ENCODE measurements at regions not wholly inside any gene's neighbourhood (a gene's known extent, or its start where the extent isn't known, plus 50 kb on each side); places are given as distances from the start of the nearest gene placed in this dataset.

DNA sequence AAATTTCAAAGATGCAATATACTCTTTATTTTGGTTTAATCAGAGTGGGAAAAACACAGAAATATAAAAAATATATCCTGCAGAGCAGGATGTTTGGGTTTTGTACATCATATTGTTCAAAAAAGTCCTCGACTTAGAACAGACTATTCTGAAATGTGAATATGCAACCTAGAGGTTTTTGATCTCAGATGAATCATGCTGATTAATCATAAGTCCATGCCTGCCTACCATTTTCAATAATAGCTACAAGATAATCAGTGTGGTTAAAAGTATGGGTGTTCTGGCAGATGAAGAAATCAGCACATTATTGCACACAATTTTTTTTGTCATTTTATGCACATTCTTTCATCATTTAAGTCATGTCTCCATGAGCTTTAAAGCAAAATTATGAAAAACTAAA is 1261.0 kb upstream of the NXPH2 start:
- no peak for DNase-seq
- Mint-ChIP-seq H3K27ac (no peak overlapping the region), H3K36me3 (ENCODE audit: low read depth) (no peaks in the 10 kb centered on the region), H3K9me3 (peaks cover 18% of the 10 kb centered on the region), H3K4me1 (ENCODE audit: low read depth) (no peaks in the 10 kb centered on the region), H3K4me3 (no peak overlapping the region), H3K27me3 (ENCODE audit: low read depth) (no peaks in the 10 kb centered on the region)
- intact Hi-C loops (cut with micrococcal nuclease), result no loop called here
- CTCF ChIA-PET, result no interaction called here

DNA sequence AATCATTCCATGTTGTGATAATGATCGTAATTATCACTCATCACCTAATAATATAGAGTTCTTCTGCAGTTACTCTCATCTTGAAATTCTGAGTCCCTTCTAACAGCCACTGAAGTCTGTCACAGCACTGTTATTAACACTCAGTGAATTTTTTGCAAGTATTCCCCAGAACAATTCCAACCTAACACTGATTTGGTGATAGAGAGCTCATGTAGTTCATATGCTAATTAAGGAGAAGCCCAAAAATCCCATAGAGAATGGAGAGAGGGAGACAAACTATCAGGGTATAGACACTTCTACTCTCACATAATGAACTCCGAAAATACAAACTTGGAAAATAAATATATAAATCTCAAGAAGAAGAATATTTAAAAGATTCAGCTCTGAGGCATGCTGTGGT is 1253.4 kb upstream of the NXPH2 start:
- Mint-ChIP-seq H3K27me3 (ENCODE audit: low read depth) (no peaks in the 10 kb centered on the region), H3K9me3 (peaks cover 10% of the 10 kb centered on the region), H3K36me3 (ENCODE audit: low read depth) (no peaks in the 10 kb centered on the region), H3K27ac (no peak overlapping the region), H3K4me1 (ENCODE audit: low read depth) (no peaks in the 10 kb centered on the region), H3K4me3 (no peak overlapping the region)
- intact Hi-C loops (cut with micrococcal nuclease), result no loop called here
- no peak for DNase-seq
- CTCF ChIA-PET, result interaction anchor here (0.8 kb wide), 1 partner anchor 127 kb away, joined by 6 read pairs; no protein-coding TSS in a partner anchor

DNA sequence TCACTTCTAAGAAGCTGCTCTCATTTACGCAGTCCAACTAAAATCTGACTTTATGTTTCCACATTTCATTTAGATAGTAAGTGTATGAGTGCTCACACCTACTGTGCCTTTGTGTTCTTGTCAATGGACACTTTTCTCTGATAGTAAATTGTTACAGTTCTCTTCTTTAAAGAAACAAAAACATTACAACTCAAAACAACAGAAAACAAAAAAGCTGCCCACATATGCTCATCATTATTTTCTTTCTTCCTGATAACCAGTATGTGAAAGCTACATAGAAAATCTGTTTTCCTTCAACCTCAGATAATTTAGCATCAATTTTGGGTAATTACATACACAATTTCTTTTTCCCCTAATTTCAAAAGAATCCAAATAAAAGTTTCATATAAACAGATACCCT is 1247.8 kb upstream of the NXPH2 start:
- Mint-ChIP-seq H3K4me3 (no peak overlapping the region), H3K36me3 (ENCODE audit: low read depth) (no peaks in the 10 kb centered on the region), H3K27ac (no peak overlapping the region), H3K27me3 (ENCODE audit: low read depth) (no peaks in the 10 kb centered on the region), H3K4me1 (ENCODE audit: low read depth) (no peaks in the 10 kb centered on the region), H3K9me3 (peaks cover 5% of the 10 kb centered on the region)
- DNase-seq, result no peak
- intact Hi-C loops (cut with micrococcal nuclease), result no loop called here
- CTCF ChIA-PET, result no interaction called here

DNA sequence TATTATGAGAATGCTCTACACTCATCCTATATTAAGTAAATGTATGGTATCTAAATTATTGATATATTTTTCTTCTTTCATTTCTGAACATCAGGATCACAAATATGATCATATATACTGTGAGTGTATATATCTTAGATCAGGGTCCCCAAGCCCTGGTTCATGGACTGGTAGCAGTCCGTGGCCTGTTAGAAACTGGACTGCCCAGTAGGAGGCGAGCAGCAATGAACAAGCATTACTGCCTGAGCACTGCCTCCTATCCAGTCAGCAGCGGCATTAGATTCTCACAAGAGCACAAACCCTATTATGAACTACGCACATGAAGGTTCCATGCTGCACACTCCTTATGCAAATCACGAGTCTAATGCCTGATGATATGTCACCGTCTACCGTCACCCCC is 1247.1 kb upstream of the NXPH2 start:
- no peak overlapping the region for H3K27ac Mint-ChIP-seq
- CTCF ChIA-PET, result no interaction called here
- no peaks in the 10 kb centered on the region for H3K27me3 Mint-ChIP-seq (ENCODE audit: low read depth)
- no peaks in the 10 kb centered on the region for H3K4me1 Mint-ChIP-seq (ENCODE audit: low read depth)
- no peaks in the 10 kb centered on the region for H3K36me3 Mint-ChIP-seq (ENCODE audit: low read depth)
- no peak overlapping the region for H3K4me3 Mint-ChIP-seq
- H3K9me3 Mint-ChIP-seq, result peaks cover 5% of the 10 kb centered on the region
- DNase-seq, result no peak
- intact Hi-C loops (cut with micrococcal nuclease), result no loop called here

DNA sequence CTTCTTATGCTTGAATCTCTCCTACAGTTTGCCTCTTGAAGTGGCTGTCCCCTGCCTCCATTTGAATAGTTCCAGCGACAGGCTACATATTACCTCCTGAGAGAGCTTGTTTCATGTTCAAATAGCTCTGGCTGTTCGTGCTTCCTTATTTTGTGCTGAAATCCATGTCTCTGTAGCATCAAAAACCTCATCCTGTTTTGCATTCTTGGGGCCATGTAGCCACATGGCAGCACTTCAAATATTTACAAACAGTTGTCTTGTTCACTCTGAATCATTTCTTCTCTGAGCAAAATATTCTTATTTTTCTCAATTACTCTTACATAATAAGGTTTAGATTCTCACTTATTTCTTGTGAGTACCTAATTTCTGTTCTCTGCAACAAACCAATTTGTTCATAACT is 1243.1 kb upstream of the NXPH2 start:
- DNase-seq, result no peak
- CTCF ChIA-PET, result no interaction called here
- H3K4me3 Mint-ChIP-seq, result no peak overlapping the region
- H3K4me1 Mint-ChIP-seq (ENCODE audit: low read depth), result no peaks in the 10 kb centered on the region
- no peaks in the 10 kb centered on the region for H3K36me3 Mint-ChIP-seq (ENCODE audit: low read depth)
- intact Hi-C loops (cut with micrococcal nuclease), result no loop called here
- H3K27ac Mint-ChIP-seq, result no peak overlapping the region
- no peaks in the 10 kb centered on the region for H3K9me3 Mint-ChIP-seq
- H3K27me3 Mint-ChIP-seq (ENCODE audit: low read depth), result no peaks in the 10 kb centered on the region

DNA sequence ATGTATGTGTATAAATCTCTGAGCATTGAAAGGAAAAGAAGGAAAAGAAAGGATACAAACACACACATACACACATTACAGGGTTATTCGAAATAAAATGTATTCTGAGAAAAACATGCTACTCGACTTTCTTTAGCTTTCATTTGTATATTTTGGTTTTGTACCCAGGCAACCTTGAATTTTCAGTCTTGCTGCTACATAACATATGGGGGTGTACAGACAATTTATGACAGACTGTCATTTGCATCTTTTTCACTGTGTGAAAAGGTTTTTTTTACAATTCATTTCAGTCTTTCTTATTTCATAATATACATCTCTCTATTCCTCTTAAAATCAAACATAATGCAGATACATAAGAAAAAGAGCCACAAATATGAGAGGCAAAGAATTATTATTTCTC is 1238.4 kb upstream of the NXPH2 start:
- H3K4me3 Mint-ChIP-seq, result no peak overlapping the region
- no peak for DNase-seq
- H3K27ac Mint-ChIP-seq, result no peak overlapping the region
- no peaks in the 10 kb centered on the region for H3K36me3 Mint-ChIP-seq (ENCODE audit: low read depth)
- H3K27me3 Mint-ChIP-seq (ENCODE audit: low read depth), result no peaks in the 10 kb centered on the region
- CTCF ChIA-PET, result no interaction called here
- no peaks in the 10 kb centered on the region for H3K9me3 Mint-ChIP-seq
- intact Hi-C loops (cut with micrococcal nuclease), result no loop called here
- H3K4me1 Mint-ChIP-seq (ENCODE audit: low read depth), result no peaks in the 10 kb centered on the region

DNA sequence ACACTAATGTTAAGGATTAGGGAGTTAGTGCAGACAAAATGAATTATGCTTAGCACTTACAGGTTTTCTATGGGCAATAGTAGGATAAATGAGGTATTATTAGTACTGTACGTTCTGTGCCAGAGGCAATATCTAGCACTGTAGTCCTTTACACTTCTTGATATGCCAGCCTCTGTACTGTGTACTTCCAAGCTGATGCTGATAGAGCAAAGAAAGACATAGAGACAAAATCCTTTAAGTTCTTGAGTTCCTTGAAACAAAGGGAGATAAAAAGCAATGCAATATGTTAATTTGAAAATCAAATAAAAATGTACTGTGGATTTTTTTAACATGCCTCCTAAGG is 1234.0 kb upstream of the NXPH2 start:
- intact Hi-C loops (cut with micrococcal nuclease), result no loop called here
- Mint-ChIP-seq H3K36me3 (ENCODE audit: low read depth) (no peaks in the 10 kb centered on the region), H3K27ac (no peak overlapping the region), H3K4me3 (no peak overlapping the region), H3K9me3 (peaks cover 7% of the 10 kb centered on the region), H3K27me3 (ENCODE audit: low read depth) (no peaks in the 10 kb centered on the region), H3K4me1 (ENCODE audit: low read depth) (no peaks in the 10 kb centered on the region)
- DNase-seq, result no peak
- CTCF ChIA-PET, result no interaction called here

DNA sequence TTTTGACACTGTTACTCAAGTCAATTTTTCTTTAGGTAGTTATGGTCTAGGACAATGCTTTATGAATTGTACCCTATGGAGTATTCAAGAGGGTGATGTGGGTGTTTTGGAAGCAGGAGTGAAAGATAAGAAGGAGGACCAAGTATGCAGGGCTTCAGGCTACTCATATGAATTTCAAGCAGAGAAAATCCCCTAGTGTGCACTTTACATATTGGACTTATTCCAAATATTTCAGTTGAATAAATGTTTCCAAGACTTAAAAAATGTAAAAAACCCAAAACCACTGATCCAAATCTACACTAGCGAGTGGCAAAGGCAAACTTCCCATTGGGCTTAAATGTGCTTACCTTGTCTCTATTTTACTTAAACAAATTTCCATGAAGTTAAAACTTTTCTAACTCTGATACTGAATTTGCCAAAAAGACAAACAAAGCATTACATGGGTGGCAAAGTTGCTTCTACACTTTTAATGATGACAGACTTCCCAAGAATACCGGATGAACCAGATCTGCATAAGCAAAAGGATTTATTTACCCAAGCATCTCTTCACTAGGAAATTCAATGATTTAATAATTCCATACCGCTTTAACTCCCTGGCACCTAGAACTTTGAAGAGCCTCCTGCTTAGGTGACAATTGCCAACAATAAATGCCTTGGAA is 1233.5 kb upstream of the NXPH2 start:
- no peak overlapping the region for H3K4me3 Mint-ChIP-seq
- no peaks in the 10 kb centered on the region for H3K27me3 Mint-ChIP-seq (ENCODE audit: low read depth)
- no peaks in the 10 kb centered on the region for H3K36me3 Mint-ChIP-seq (ENCODE audit: low read depth)
- no peaks in the 10 kb centered on the region for H3K4me1 Mint-ChIP-seq (ENCODE audit: low read depth)
- DNase-seq, result no peak
- H3K27ac Mint-ChIP-seq, result no peak overlapping the region
- intact Hi-C loops (cut with micrococcal nuclease), result no loop called here
- CTCF ChIA-PET, result no interaction called here
- H3K9me3 Mint-ChIP-seq, result peaks cover 8% of the 10 kb centered on the region

DNA sequence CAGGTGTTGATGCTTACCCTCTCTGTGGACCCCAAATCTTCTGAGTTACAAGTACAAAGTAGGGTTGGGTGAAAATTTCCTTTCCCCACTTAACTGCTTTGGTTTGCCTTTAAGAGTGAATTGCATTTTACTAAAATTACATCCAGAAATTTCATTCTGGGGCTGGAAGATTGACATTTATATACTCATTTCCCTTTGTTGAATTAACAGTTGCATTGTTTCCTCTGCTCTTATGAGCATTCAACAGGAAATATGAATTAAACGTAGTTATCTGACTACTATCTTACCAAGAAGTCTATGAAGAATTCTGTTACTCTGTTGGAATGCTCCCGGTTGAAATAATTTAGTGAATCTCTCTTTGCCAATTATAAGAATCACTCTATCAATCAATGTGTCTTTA is 1231.1 kb upstream of the NXPH2 start:
- Mint-ChIP-seq H3K9me3 (peaks cover 9% of the 10 kb centered on the region), H3K27me3 (ENCODE audit: low read depth) (no peaks in the 10 kb centered on the region), H3K27ac (no peak overlapping the region), H3K4me1 (ENCODE audit: low read depth) (no peaks in the 10 kb centered on the region), H3K36me3 (ENCODE audit: low read depth) (no peaks in the 10 kb centered on the region), H3K4me3 (no peak overlapping the region)
- no peak for DNase-seq
- CTCF ChIA-PET, result no interaction called here
- intact Hi-C loops (cut with micrococcal nuclease), result no loop called here

DNA sequence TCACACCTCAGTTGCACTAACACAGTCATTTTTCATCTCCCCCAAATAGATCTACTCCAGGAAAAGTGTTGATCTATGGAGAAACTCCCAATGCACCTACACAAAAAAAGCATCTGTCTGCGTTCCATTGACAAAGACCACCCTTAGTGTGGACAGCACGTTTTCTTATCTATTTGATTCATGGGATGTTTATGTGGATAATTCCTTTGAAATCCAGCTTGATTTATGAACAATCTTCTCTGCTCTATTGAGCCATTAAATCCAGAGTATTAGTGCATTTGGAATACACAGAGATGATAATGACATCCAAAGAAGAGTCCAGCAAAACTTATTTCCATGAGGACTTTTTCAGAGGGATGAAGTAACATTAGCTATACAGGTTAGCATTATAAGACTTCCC is 1221.9 kb upstream of the NXPH2 start:
- CTCF ChIA-PET, result no interaction called here
- Mint-ChIP-seq H3K4me3 (no peak overlapping the region), H3K27ac (no peak overlapping the region), H3K36me3 (ENCODE audit: low read depth) (no peaks in the 10 kb centered on the region), H3K4me1 (ENCODE audit: low read depth) (no peaks in the 10 kb centered on the region), H3K9me3 (peaks cover 2% of the 10 kb centered on the region), H3K27me3 (ENCODE audit: low read depth) (no peaks in the 10 kb centered on the region)
- intact Hi-C loops (cut with micrococcal nuclease), result no loop called here
- DNase-seq, result no peak

DNA sequence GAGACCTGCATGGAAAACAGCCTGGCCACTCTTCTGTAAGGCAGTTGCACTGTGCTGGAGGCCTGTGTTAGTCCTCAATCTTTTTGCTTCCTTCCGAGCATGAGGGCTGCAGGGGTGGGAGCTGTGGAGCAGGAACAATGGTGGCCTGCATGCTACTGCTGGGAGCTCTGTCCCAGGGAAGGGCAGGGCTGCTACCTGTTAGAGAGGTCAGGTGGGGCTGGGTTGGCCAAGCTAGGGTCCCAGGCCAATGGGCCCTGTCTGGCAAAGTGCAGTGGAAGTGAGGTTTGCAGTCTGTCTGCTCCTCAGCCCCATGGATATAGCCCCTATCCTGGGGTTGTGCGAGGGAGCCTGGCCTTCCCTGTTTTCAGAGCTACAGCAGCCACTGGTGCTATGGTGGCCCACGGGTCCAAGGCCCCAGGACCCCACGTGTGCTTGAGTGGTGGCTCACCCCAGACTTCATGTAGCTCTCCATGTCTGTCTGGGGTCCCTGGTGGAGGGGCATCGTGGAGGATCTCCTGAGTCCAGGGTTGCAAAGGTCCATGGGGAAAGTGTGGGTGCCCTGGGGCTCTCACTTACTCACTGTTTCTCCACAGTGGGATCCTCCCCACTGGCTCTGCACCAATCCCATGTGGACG is 1212.6 kb upstream of the NXPH2 start:
- intact Hi-C loops (cut with micrococcal nuclease), result no loop called here
- Mint-ChIP-seq H3K27ac (no peak overlapping the region), H3K4me3 (no peak overlapping the region), H3K36me3 (ENCODE audit: low read depth) (no peaks in the 10 kb centered on the region), H3K4me1 (ENCODE audit: low read depth) (no peaks in the 10 kb centered on the region), H3K27me3 (ENCODE audit: low read depth) (no peaks in the 10 kb centered on the region), H3K9me3 (peaks cover 4% of the 10 kb centered on the region)
- no peak for DNase-seq
- CTCF ChIA-PET, result no interaction called here

DNA sequence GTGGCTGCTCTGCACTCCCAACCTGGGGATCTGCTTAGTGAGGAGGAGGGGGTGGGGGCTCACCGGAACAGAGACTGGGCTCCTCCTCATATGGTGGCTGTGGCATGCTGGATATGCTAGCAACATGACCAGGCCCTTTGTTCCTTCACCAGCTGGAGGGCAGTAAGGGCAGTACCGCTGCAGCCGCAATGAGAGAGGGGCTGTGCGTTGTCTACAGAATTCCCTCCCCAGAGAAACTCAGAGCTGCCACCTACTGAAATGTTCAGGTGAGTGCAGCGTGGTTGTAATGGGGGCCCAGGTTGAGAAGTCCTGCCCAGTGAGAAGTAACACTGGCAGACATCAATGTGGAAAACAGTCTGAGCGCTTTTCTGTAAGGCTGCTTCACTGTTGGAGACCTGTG is 1211.9 kb upstream of the NXPH2 start:
- Mint-ChIP-seq H3K4me1 (ENCODE audit: low read depth) (no peaks in the 10 kb centered on the region), H3K9me3 (peaks cover 8% of the 10 kb centered on the region), H3K4me3 (no peak overlapping the region), H3K27ac (no peak overlapping the region), H3K27me3 (ENCODE audit: low read depth) (no peaks in the 10 kb centered on the region), H3K36me3 (ENCODE audit: low read depth) (no peaks in the 10 kb centered on the region)
- CTCF ChIA-PET, result no interaction called here
- intact Hi-C loops (cut with micrococcal nuclease), result no loop called here
- DNase-seq, result no peak

DNA sequence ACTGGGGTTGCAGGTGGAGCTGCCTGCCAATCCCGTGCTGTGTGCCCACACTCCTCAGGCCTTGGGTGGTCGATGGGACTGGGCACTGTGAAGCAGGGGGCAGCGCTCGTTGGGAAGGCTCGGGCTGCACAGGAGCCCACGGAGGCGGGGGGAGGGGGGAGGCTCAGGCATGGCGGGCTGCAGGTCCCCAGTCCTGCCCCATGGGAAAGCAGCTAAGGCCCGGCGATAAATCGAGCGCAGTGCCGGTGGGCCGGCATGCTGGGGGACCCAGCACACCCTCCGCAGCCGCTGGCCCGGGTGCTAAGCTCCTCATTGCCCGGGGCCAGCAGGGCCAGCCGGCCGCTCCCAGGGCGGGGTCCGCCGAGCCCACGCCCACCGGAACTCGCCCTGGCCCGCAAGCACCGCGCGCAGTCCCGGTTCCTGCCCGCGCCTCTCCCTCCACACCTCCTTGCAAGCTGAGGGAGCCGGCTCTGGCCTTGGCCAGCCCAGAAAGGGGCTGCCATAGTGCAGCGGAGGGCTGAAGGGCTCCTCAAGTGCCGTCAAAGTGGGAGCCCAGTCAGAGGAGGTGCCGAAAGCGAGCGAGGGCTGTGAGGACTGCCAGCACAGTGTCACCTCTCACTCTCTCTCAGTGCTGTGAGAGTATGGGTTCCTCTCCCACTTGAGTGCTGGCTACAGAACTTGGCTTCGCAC is 1210.6 kb upstream of the NXPH2 start:
- H3K27me3 Mint-ChIP-seq (ENCODE audit: low read depth), result no peaks in the 10 kb centered on the region
- CTCF ChIA-PET, result no interaction called here
- intact Hi-C loops (cut with micrococcal nuclease), result no loop called here
- peaks cover 11% of the 10 kb centered on the region for H3K9me3 Mint-ChIP-seq
- H3K4me3 Mint-ChIP-seq, result no peak overlapping the region
- H3K36me3 Mint-ChIP-seq (ENCODE audit: low read depth), result no peaks in the 10 kb centered on the region
- H3K27ac Mint-ChIP-seq, result no peak overlapping the region
- DNase-seq, result no peak
- no peaks in the 10 kb centered on the region for H3K4me1 Mint-ChIP-seq (ENCODE audit: low read depth)
